Natural killer cell (primary cell): ENCODE measurements at regions not wholly inside any gene's neighbourhood (a gene's known extent, or its start where the extent isn't known, plus 50 kb on each side); places are given as distances from the start of the nearest gene placed in this dataset.

ENCODE experiments used
- ATAC-seq, 3 donors: fragments of 150-1000 bp in 2 of 3; fragments of 200-7000 bp in 1 of 3; cut with Tn5 transposase; 1 replicate in 1 of 3; 2 replicates in 2 of 3; pipeline ENCODE4 v1.10.0; 2021; ENCODE audit warnings: mild to moderate bottlenecking in 2 of 3, moderate library complexity in 2 of 3
- DNase-seq, 2 donors: peaks; one replicate each; pipeline versions ENCODE4 v3.0.0 to v3.0.0-alpha.2; 2013 to 2021; ENCODE audit warnings: mixed read lengths in 1 of 2
- H3K27ac ChIP-seq: one replicate; pipeline ENCODE4 v1.5.1; 2013; ENCODE audit warnings: mild to moderate bottlenecking, low read length
- H3K27me3 ChIP-seq: one replicate; pipeline ENCODE4 v1.6.1; 2013; ENCODE audit warnings: low read length; ENCODE audit not compliant: control insufficient read depth, insufficient read depth
- H3K36me3 ChIP-seq: one replicate; pipeline ENCODE4 v1.6.1; 2013; ENCODE audit warnings: low read length; ENCODE audit not compliant: control insufficient read depth, insufficient read depth
- H3K4me1 ChIP-seq: one replicate; pipeline ENCODE4 v1.6.1; 2013; ENCODE audit warnings: low read length; ENCODE audit not compliant: control insufficient read depth, insufficient read depth
- H3K4me3 ChIP-seq: one replicate; pipeline ENCODE4 v1.5.1; 2013; ENCODE audit warnings: low read length
- H3K9me3 ChIP-seq: one replicate; pipeline ENCODE4 v1.6.1; 2013; ENCODE audit warnings: low read length; ENCODE audit not compliant: control insufficient read depth, insufficient read depth
- H3K27ac Mint-ChIP-seq, 2 donors: one replicate each; pipeline ENCODE4 v1.8.0; 2022; ENCODE audit warnings: mild to moderate bottlenecking in 2 of 2, mixed read lengths in 2 of 2, moderate library complexity in 1 of 2
- H3K27me3 Mint-ChIP-seq, 2 donors: one replicate each; pipeline ENCODE4 v1.8.0; 2022; ENCODE audit warnings: low read depth in 2 of 2, mixed read lengths in 2 of 2
- H3K36me3 Mint-ChIP-seq: one replicate; pipeline ENCODE4 v1.8.0; 2022; ENCODE audit warnings: mixed read lengths
- H3K4me1 Mint-ChIP-seq, 2 donors: one replicate each; pipeline ENCODE4 v1.8.0; 2022; ENCODE audit warnings: mixed read lengths in 2 of 2
- H3K4me3 Mint-ChIP-seq: one replicate; pipeline ENCODE4 v1.8.0; 2022; ENCODE audit warnings: mild to moderate bottlenecking, moderate library complexity, mixed read lengths
- H3K9me3 Mint-ChIP-seq, 2 donors: one replicate each; pipeline ENCODE4 v1.8.0; 2022; ENCODE audit warnings: mixed read lengths in 2 of 2
- WGBS: methylation state at CpG from one replicate; pipeline ENCODE4 v1.1.7; 2013; ENCODE audit warnings: missing lambda C conversion rate; ENCODE audit not compliant: insufficient coverage; 5-methylcytosine and 5-hydroxymethylcytosine counted together
- intact Hi-C: fragments of 100-400 bp; cut with micrococcal nuclease; formaldehyde crosslinking; loops from one replicate; pipeline ENCODE4 v1.14.2; 2022
- TF ChIP-seq, protein P1 (sequence below): fragments of 200-600 bp; IDR thresholded peaks from one replicate; pipeline ENCODE4 v1.8.0; 2022; ENCODE audit warnings: antibody characterized with exemption

DNA sequence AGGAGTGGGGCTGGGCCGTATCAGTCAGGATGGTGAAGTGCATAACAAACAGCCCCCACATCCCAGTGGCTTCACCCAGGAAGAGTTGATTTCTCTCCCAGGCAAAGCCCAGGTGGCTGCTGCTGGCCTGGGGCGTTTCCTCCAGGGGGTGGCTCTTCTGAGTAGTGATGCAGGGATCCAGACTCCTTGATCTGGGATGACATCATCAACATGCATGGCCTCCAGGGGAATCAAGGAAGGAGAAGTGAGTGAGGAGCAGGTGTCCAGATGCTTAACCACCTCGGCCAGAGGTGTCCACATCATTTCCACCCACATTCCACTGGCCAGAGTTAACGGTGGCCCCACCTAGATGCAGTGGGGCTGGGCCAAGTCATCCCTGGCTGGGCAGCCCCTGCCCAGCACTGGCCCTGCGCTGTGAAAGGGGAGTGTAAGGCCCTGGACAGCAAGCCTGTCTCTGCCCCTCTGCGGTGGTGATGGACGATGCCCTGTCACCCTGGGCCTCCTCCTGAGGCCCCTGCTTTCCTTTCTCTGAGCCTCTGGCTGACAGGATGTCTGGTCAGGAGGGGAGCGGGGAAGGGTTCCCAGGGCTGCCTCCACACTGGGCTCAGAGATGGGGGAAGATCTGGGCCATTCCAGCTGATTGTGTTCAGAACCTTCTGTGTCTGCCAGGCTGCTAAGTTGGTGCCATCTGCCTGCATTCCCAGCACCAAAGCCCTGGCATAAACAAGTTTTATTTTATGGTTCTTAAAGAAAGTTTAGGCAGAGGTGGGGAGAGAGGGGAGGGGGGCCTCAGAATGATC lies 598.2 kb downstream of the MATN1 start:
- Mint-ChIP-seq H3K9me3 (no peaks in the 10 kb centered on the region), H3K36me3 (no peaks in the 10 kb centered on the region), H3K4me3 (no peak overlapping the region), H3K27ac (no peak overlapping the region), H3K27me3 (peaks cover 0 to 3% of the 10 kb centered on the region in 2 donors), H3K4me1 (peaks cover 0 to 12% of the 10 kb centered on the region in 2 donors)
- no peak overlapping the region for H3K27ac ChIP-seq
- ATAC-seq (no peak), DNase-seq (no peak)
- H3K36me3 ChIP-seq, result no peaks in the 10 kb centered on the region
- TF ChIP-seq, protein P1, sequence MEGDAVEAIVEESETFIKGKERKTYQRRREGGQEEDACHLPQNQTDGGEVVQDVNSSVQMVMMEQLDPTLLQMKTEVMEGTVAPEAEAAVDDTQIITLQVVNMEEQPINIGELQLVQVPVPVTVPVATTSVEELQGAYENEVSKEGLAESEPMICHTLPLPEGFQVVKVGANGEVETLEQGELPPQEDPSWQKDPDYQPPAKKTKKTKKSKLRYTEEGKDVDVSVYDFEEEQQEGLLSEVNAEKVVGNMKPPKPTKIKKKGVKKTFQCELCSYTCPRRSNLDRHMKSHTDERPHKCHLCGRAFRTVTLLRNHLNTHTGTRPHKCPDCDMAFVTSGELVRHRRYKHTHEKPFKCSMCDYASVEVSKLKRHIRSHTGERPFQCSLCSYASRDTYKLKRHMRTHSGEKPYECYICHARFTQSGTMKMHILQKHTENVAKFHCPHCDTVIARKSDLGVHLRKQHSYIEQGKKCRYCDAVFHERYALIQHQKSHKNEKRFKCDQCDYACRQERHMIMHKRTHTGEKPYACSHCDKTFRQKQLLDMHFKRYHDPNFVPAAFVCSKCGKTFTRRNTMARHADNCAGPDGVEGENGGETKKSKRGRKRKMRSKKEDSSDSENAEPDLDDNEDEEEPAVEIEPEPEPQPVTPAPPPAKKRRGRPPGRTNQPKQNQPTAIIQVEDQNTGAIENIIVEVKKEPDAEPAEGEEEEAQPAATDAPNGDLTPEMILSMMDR, result no peak
- no peaks in the 10 kb centered on the region for H3K9me3 ChIP-seq
- 77% methylated on average over 7 of the region's 8 CpGs for WGBS
- intact Hi-C loops, result no loop called here
- H3K4me1 ChIP-seq, result no peaks in the 10 kb centered on the region
- H3K27me3 ChIP-seq, result no peaks in the 10 kb centered on the region
- no peak overlapping the region for H3K4me3 ChIP-seq

DNA sequence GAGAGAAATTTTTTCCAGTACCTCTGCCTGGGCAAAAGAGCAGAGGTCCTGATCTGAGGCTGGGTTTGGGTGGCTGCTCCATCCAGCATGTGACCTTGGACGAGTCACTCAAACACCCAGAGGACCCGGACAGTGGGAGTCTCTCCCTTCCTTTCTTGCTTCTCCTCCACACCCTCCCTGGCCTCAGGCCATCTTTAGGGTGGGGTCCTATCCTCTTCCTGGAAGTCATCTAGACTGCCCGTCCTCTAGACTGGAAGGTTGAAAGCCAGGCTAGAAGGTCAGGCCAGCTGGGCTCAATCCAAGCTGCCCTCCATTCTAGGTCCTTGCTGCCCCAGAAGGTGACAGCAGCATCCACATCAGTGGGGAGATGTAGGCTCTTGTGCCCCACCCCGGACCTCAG lies 599.5 kb downstream of the MATN1 start:
- no peak for ATAC-seq
- no peak for DNase-seq
- TF ChIP-seq, protein P1, result no peak
- no peaks in the 10 kb centered on the region for H3K36me3 ChIP-seq
- Mint-ChIP-seq H3K9me3 (no peaks in the 10 kb centered on the region), H3K27me3 (peaks cover 0 to 3% of the 10 kb centered on the region in 2 donors), H3K4me1 (peaks cover 0 to 12% of the 10 kb centered on the region in 2 donors), H3K36me3 (no peaks in the 10 kb centered on the region), H3K27ac (no peak overlapping the region), H3K4me3 (no peak overlapping the region)
- intact Hi-C loops, result no loop called here
- H3K27me3 ChIP-seq, result no peaks in the 10 kb centered on the region
- H3K4me1 ChIP-seq, result no peaks in the 10 kb centered on the region
- 72% methylated on average over 4 of the region's 4 CpGs for WGBS
- H3K27ac ChIP-seq, result no peak overlapping the region
- no peak overlapping the region for H3K4me3 ChIP-seq
- no peaks in the 10 kb centered on the region for H3K9me3 ChIP-seq

DNA sequence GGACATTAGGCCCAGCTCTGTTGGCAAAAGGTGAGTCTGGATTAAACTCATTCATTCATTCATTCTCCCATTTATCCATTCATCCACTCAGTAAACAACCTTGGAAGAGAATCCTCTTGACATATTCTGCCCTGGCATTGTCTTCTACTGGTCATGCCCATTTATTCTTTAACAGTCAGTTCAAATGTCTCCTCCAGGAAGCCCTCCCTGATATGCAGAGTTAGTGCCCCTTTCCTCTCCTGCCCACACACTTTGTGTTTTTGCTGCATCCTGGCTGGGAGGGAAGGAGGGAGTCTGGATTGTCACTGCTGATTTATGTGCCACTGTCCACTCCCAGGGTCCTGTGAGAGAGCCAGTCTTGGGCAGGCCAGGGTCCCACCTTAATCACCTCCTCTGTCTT lies 600.3 kb downstream of the MATN1 start:
- Histone ChIP-seq H3K9me3 (no peaks in the 10 kb centered on the region), H3K27me3 (no peaks in the 10 kb centered on the region), H3K27ac (no peak overlapping the region), H3K36me3 (no peaks in the 10 kb centered on the region), H3K4me3 (no peak overlapping the region), H3K4me1 (no peaks in the 10 kb centered on the region)
- Mint-ChIP-seq H3K27me3 (peaks cover 0 to 3% of the 10 kb centered on the region in 2 donors), H3K4me1 (peaks cover 0 to 12% of the 10 kb centered on the region in 2 donors), H3K36me3 (no peaks in the 10 kb centered on the region), H3K4me3 (no peak overlapping the region), H3K27ac (no peak overlapping the region), H3K9me3 (no peaks in the 10 kb centered on the region)
- intact Hi-C loops, result no loop called here
- ATAC-seq, result no peak
- TF ChIP-seq, protein P1, result no peak
- DNase-seq, result no peak
